KMS-11 (cell line): ENCODE measurements at regions not wholly inside any gene's neighbourhood (a gene's known extent, or its start where the extent isn't known, plus 50 kb on each side); places are given as distances from the start of the nearest gene placed in this dataset.
"Not testable (repeated sequence)": the region's sequence is repeated elsewhere in the genome, so short reads cannot be mapped to it uniquely, and the experiment has no call there.

ENCODE experiments used
- H2AFZ ChIP-seq: fragments of 200-600 bp; sonication (generic); 2 replicates; pipeline ENCODE4 v1.6.1; 2016; ENCODE audit warnings: antibody characterized with exemption, mixed run types, low read depth
- H3K27ac ChIP-seq: fragments of 200-600 bp; sonication (generic); 2 replicates; pipeline ENCODE4 v1.6.1; 2016; ENCODE audit warnings: mild to moderate bottlenecking, mixed run types
- H3K27me3 ChIP-seq: fragments of 200-600 bp; sonication (generic); 2 replicates; pipeline ENCODE4 v1.6.1; 2017; ENCODE audit warnings: mild to moderate bottlenecking, low read depth, mixed run types, moderate library complexity; ENCODE audit not compliant: insufficient read depth
- H3K36me3 ChIP-seq: fragments of 200-600 bp; sonication (generic); 2 replicates; pipeline ENCODE4 v1.6.1; 2017; ENCODE audit warnings: mild to moderate bottlenecking, mixed run types; ENCODE audit not compliant: insufficient read depth
- H3K4me1 ChIP-seq: fragments of 200-600 bp; sonication (generic); 2 replicates; pipeline ENCODE4 v1.6.1; 2016; ENCODE audit warnings: mild to moderate bottlenecking, low read depth, mixed run types; ENCODE audit not compliant: poor library complexity, severe bottlenecking
- H3K4me2 ChIP-seq: fragments of 200-600 bp; sonication (generic); 2 replicates; pipeline ENCODE4 v1.7.0; 2016; ENCODE audit warnings: mild to moderate bottlenecking, mixed run types
- H3K4me3 ChIP-seq: fragments of 200-600 bp; sonication (generic); IDR thresholded peaks from 2 replicates; pipeline ENCODE4 v1.6.1; 2017; ENCODE audit warnings: low read depth, low read length, mixed read lengths; ENCODE audit not compliant: insufficient read depth
- H3K79me2 ChIP-seq: fragments of 200-600 bp; sonication (generic); 2 replicates; pipeline ENCODE4 v1.6.1; 2016; ENCODE audit warnings: low read depth, mixed run types; ENCODE audit not compliant: insufficient read depth
- H3K9ac ChIP-seq: fragments of 200-600 bp; sonication (generic); 2 replicates; pipeline ENCODE4 v1.6.1; 2016; ENCODE audit warnings: mild to moderate bottlenecking, mixed run types
- H4K20me1 ChIP-seq: fragments of 200-600 bp; sonication (generic); 2 replicates; pipeline ENCODE4 v1.6.1; 2016; ENCODE audit warnings: mild to moderate bottlenecking, mixed run types; ENCODE audit not compliant: insufficient read depth
- TF ChIP-seq, protein P1 (sequence below): fragments of 200-600 bp; sonication (generic); conservative IDR thresholded peaks from 2 replicates; pipeline ENCODE4 v1.6.1; 2017; ENCODE audit warnings: low read depth, mild to moderate bottlenecking, antibody characterized with exemption, low read length, moderate library complexity, mixed read lengths

DNA sequence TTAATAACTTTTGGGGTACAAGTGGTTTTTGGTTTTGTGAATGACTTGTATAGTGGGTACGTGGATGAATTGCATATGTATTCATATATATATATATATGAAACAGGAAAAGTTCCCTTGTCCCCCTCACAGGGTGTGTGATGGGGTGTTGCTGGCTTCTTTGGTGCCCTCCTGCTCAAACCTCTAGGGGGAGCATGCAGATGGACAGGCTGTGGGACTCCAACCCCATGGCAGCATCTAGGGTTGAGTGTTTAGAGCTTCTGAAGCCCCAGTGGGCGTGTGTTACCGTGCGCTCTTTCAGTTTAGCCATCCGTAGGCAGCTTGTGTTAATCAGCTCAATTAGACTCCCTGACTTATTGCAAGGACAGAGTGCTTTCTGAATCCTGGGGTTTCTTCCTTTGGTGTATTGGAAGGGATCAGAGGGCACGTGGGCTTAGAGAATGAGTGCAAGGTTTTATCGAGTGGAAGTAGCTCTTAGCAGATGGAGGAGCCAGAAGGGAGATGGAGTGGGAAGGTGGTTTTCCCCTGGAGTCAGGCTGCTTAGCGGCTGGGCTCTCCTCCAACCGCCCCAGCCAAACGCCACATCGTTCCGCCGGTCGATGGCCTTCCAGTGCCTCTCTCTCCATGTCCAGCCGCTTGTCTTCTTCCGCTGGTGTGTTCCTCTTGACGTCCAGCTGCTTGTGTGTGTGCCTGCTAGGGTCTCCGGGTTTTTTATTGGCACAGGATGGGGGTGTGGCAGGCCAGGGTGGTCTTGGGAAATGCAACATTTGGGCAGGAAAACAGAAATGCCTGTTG lies 674.4 kb upstream of the LCORL start:
- no peak overlapping the region for H3K4me2 ChIP-seq

DNA sequence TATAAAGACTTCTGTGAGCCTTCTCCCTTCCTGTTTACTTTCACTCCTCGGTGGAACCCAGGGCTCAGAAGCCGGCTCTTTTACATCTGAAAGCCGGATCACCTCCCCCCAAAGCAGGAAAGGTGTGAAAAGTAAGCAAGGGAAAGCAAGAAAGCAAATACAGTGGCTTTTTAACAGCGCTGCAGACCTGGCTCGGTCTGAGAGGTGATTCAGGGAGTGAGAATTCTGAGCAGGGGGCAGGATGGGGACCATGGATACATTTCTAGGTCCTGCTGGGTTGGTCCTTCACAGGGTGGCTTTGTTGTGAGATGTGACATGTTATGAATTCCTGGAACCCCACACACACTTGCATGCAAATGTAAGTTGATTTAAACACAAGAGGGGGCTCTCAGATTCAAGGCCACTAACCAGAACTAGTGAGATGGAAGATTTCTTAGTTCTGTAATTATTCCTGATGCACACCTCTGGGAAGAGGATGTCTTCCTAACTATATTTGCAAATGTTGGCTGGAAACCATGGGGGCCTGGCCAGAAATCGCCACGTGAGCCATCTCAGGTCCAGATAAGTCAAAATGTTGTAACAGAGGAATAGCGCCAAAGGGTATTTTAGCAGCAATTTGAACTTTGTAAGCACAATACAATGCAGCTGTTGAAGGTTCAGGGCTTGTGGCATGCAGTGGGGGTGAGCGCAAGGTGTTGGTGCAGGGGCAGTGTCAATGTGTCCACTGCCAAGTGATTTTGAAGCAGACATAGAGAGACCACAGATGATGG lies 670.1 kb upstream of the LCORL start:
- TF ChIP-seq, protein P1, sequence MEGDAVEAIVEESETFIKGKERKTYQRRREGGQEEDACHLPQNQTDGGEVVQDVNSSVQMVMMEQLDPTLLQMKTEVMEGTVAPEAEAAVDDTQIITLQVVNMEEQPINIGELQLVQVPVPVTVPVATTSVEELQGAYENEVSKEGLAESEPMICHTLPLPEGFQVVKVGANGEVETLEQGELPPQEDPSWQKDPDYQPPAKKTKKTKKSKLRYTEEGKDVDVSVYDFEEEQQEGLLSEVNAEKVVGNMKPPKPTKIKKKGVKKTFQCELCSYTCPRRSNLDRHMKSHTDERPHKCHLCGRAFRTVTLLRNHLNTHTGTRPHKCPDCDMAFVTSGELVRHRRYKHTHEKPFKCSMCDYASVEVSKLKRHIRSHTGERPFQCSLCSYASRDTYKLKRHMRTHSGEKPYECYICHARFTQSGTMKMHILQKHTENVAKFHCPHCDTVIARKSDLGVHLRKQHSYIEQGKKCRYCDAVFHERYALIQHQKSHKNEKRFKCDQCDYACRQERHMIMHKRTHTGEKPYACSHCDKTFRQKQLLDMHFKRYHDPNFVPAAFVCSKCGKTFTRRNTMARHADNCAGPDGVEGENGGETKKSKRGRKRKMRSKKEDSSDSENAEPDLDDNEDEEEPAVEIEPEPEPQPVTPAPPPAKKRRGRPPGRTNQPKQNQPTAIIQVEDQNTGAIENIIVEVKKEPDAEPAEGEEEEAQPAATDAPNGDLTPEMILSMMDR = no peak
- Histone ChIP-seq H3K27me3 (no peaks in the 10 kb centered on the region), H3K9ac (no peak overlapping the region), H3K4me1 (peaks cover 6% of the 10 kb centered on the region), H3K79me2 (no peaks in the 10 kb centered on the region), H2AFZ (no peak overlapping the region), H3K36me3 (no peaks in the 10 kb centered on the region), H3K4me3 (no peak overlapping the region), H4K20me1 (no peaks in the 10 kb centered on the region), H3K27ac (no peak overlapping the region), H3K4me2 (no peak overlapping the region)

More for the DNA sequence above, 674.4 kb upstream of the LCORL start:
- TF ChIP-seq, protein P1 = no peak
- no peaks in the 10 kb centered on the region for H3K27me3 ChIP-seq
- H4K20me1 ChIP-seq = no peaks in the 10 kb centered on the region
- H3K36me3 ChIP-seq = no peaks in the 10 kb centered on the region
- H3K79me2 ChIP-seq = no peaks in the 10 kb centered on the region
- no peaks in the 10 kb centered on the region for H3K4me1 ChIP-seq
- H3K9ac ChIP-seq = no peak overlapping the region
- H2AFZ ChIP-seq = no peak overlapping the region
- H3K27ac ChIP-seq = no peak overlapping the region
- no peak overlapping the region for H3K4me3 ChIP-seq

DNA sequence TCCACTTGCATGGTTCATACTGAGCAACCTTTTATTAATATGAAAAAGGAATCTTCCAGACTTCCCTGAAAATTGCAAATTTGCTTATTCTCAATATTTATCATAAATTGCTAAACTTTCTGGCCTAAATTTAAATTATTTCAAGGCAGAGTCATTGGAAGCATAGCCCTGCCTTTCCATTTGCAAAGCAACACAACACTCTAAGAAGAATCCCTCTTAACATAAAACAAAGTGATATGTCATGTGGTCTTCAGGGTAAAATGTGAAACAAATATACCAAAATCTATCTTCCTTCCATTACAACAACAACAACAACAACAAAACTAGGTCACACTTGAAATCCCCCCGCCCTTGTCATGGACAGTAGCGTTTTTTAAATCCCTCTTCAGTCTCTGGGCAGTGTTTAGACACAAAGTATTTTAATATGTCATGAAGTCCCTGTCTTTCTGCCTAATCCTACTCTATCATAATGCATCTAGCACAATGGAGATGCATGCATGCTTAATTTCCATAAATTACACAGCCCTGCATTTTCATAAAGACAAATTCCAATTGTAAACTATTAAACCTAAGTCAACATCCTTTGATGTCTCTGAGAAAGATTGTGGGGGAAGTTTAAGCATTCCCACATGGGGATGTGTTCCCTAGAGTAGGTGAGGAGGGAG lies 668.9 kb upstream of the LCORL start:
- no peaks in the 10 kb centered on the region for H3K79me2 ChIP-seq
- no peak overlapping the region for H3K4me3 ChIP-seq
- H2AFZ ChIP-seq = no peak overlapping the region
- no peak overlapping the region for H3K9ac ChIP-seq
- no peak overlapping the region for H3K27ac ChIP-seq
- TF ChIP-seq, protein P1 = no peak
- no peaks in the 10 kb centered on the region for H3K27me3 ChIP-seq
- H4K20me1 ChIP-seq = no peaks in the 10 kb centered on the region
- H3K4me1 ChIP-seq = peaks cover 6% of the 10 kb centered on the region
- H3K36me3 ChIP-seq = no peaks in the 10 kb centered on the region
- H3K4me2 ChIP-seq = no peak overlapping the region

DNA sequence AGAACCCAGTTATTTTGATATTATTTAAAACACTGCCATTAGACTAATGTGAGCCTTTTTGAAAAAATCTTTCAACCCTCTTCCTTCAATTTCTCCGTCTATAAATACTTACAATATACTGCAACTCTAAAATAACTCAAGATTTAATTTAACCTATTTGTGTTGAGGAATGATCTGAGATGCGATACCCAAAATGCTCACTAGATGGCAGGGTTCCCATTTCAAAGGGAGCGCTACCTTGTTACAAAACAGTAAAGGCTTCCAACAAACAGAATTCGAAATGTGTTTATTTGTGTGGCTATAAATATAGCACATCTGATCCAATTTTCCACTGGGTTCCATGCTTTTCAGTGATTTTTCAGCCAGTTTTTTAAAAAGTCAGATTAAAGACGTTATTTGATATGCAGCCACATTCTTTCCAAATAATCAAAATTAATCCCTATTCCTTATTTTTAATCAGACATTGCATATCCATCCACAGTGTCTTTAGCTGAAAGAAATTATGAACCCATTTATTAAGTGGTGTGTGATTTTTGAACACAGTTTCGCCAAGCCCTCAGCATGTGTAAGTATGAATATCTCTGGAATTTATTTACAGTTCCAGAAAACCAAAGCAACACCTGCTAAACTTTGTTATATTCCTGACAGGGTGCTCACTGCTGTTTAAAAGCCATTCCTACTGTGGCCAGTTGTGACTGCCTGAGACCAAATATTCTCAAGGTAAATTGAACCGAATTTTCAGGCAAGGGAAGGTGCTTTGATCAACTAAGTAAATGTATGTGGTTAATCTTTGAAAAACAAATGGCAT lies 668.0 kb upstream of the LCORL start:
- H2AFZ ChIP-seq = no peak overlapping the region
- H3K36me3 ChIP-seq = no peaks in the 10 kb centered on the region
- H3K27me3 ChIP-seq = no peaks in the 10 kb centered on the region
- no peak overlapping the region for H3K4me2 ChIP-seq
- H3K79me2 ChIP-seq = no peaks in the 10 kb centered on the region
- H3K27ac ChIP-seq = no peak overlapping the region
- no peak overlapping the region for H3K4me3 ChIP-seq
- TF ChIP-seq, protein P1 = peak; percentile 83
- H3K4me1 ChIP-seq = peaks cover 6% of the 10 kb centered on the region
- no peak overlapping the region for H3K9ac ChIP-seq
- H4K20me1 ChIP-seq = no peaks in the 10 kb centered on the region

DNA sequence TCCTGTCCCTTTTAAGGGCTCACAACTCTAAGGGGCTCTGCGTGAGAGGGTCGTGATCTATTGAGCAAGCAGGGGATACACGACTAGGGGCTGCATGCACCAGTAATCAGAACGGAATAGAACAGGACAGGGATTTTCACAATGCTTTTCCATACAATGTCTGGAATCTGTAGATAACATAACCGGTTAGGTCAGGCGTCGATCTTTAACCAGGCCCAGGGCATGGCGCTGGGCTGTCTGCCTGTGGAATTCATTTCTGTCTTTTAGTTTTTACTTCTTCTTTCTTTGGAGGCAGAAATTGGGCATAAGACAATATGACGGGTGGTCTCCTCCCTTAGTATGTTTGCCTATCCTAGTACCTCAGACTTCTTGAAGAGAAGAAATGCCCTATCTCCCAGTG lies 666.8 kb upstream of the LCORL start:
- not testable (repeated sequence) for H3K4me1 ChIP-seq, H4K20me1 ChIP-seq, H3K79me2 ChIP-seq, H3K4me3 ChIP-seq, H3K27ac ChIP-seq, H3K36me3 ChIP-seq, H3K4me2 ChIP-seq, H3K27me3 ChIP-seq, H2AFZ ChIP-seq, H3K9ac ChIP-seq
